Activated naive CD4-positive, alpha-beta T cell treated with anti-CD3 and anti-CD28 coated beads, Interleukin-2, amount 10 ng/mL, durations not matched to agents 7 days and 5 days (primary cell): ENCODE measurements at regions not wholly inside any gene's neighbourhood (a gene's known extent, or its start where the extent isn't known, plus 50 kb on each side); places are given as distances from the start of the nearest gene placed in this dataset.

Experiments
- CTCF ChIA-PET: fragments of 350-600 bp; sonication (Branson Sonifier 250); formaldehyde crosslinking; loops from one replicate; lab custom pipeline; 2021; ENCODE audit warnings: antibody characterized with exemption; lab: Charles Lee
- DNase-seq: peaks from one replicate; pipeline ENCODE4 v3.0.0-alpha.2; 2020
- H3K27ac Mint-ChIP-seq: one replicate; pipeline ENCODE4 v1.8.0; 2021; ENCODE audit warnings: mild to moderate bottlenecking, moderate library complexity, mixed read lengths
- H3K27me3 Mint-ChIP-seq: one replicate; pipeline ENCODE4 v1.8.0; 2021; ENCODE audit warnings: mild to moderate bottlenecking, mixed read lengths
- H3K36me3 Mint-ChIP-seq: one replicate; pipeline ENCODE4 v1.8.0; 2021; ENCODE audit warnings: mixed read lengths
- H3K4me1 Mint-ChIP-seq: one replicate; pipeline ENCODE4 v1.8.0; 2021; ENCODE audit warnings: mixed read lengths
- H3K4me3 Mint-ChIP-seq: one replicate; pipeline ENCODE4 v1.8.0; 2021; ENCODE audit warnings: mild to moderate bottlenecking, moderate library complexity, mixed read lengths
- H3K9me3 Mint-ChIP-seq: one replicate; pipeline ENCODE4 v1.8.0; 2021; ENCODE audit warnings: mixed read lengths

GRCh38 chr4:137468836-137469235, 63.5 kb downstream of the PCDH18 start:
- Mint-ChIP-seq H3K4me1 (no peaks in the 10 kb centered on the region), H3K9me3 (peaks cover 5% of the 10 kb centered on the region), H3K36me3 (no peaks in the 10 kb centered on the region), H3K4me3 (no peak overlapping the region), H3K27ac (no peak overlapping the region), H3K27me3 (no peaks in the 10 kb centered on the region)
- no peak for DNase-seq
- CTCF ChIA-PET, result no interaction called here

GRCh38 chr4:137467537-137467936, 64.8 kb downstream of the PCDH18 start:
- Mint-ChIP-seq H3K4me1 (no peaks in the 10 kb centered on the region), H3K9me3 (peaks cover 5% of the 10 kb centered on the region), H3K4me3 (no peak overlapping the region), H3K27me3 (no peaks in the 10 kb centered on the region), H3K36me3 (no peaks in the 10 kb centered on the region), H3K27ac (no peak overlapping the region)
- no peak for DNase-seq
- CTCF ChIA-PET, result no interaction called here

DNA sequence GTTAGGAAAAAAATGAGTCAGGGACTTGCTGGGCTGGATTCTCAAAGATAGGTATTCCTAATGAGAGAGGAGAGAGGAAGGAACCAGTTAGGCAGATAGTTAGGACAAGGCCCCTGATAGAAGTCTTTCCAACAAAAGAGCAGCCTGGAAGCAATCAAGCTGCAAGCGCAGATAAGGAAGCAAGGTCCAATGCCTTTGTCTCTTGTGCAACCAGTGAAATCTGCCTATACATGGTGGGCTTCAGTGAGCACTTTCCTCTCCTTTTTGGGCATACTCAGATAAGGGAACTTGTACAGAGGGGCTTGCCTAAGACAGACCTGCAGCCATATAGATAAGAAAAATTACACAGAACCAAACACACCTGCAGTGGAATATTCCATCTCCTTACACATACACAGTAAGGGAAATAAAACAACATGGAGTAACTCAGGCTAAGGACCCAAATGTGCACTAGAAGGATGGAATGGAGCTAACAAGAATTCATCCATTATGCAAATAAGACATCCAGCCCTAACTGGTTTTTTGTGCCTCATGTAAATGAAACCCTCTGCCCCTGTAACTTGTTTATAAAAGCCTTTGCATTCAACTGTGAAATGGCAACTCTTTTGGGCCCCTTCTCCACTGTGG, 68.8 kb downstream of the PCDH18 start:
- H3K36me3 Mint-ChIP-seq, result no peaks in the 10 kb centered on the region
- no peak overlapping the region for H3K4me3 Mint-ChIP-seq
- H3K27me3 Mint-ChIP-seq, result no peaks in the 10 kb centered on the region
- no peaks in the 10 kb centered on the region for H3K4me1 Mint-ChIP-seq
- peaks cover 7% of the 10 kb centered on the region for H3K9me3 Mint-ChIP-seq
- CTCF ChIA-PET, result no interaction called here
- no peak overlapping the region for H3K27ac Mint-ChIP-seq
- DNase-seq, result no peak

DNA sequence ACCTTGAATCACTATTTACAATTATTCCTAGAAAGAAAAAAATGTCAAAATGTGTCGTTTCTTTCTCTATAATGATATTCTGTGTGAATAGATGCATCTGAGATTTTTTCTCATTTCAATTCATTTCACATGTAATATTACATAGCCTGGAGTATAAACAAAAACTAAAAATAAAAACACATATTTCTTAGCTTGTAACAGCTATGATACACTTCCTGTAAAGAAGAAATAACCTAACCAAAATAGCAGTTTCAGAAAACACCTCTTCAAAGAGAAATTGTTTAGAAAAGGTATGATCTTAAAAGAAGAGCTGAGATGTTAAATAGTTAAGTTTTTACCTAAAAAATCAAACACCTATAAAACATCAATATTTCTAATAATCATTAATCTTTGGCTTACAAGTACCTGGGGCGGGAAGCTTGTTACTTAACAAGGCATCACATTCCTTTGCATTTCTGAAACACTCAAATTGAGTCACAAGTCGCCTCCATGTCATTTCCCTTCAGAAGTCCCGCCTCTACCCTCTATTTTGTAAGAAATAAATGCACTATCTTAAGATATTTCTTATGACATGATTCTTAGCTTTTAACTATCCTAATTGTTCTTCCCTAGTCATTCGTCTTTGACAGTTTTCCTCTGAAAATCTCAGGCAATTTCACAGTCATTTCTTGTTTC, 76.5 kb downstream of the PCDH18 start:
- Mint-ChIP-seq H3K9me3 (no peaks in the 10 kb centered on the region), H3K4me1 (no peaks in the 10 kb centered on the region), H3K27me3 (no peaks in the 10 kb centered on the region), H3K27ac (no peak overlapping the region), H3K36me3 (no peaks in the 10 kb centered on the region), H3K4me3 (no peak overlapping the region)
- DNase-seq, result no peak
- CTCF ChIA-PET, result no interaction called here

DNA sequence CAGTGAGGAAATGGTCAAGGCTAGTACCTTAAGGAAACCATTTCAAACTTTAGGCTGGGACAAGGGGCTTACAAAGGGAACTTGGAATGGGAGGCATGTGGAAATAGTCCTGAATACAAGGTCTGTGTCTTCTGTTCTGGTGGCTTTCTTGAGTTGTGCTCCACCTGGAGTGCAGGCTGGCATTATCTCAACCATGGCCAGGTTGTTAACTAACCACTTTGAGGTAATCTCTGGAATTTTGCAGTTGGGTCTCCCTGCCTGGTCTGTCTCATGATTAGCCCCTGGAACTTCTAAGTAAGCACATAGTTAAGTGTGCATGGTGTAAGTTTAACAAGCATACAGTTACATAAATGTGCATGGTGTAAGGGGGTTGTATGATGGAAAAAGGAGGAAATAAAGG, 77.5 kb downstream of the PCDH18 start:
- H3K27me3 Mint-ChIP-seq, result no peaks in the 10 kb centered on the region
- H3K27ac Mint-ChIP-seq, result no peak overlapping the region
- no peaks in the 10 kb centered on the region for H3K9me3 Mint-ChIP-seq
- H3K4me3 Mint-ChIP-seq, result no peak overlapping the region
- CTCF ChIA-PET, result no interaction called here
- DNase-seq, result no peak
- H3K36me3 Mint-ChIP-seq, result no peaks in the 10 kb centered on the region
- no peaks in the 10 kb centered on the region for H3K4me1 Mint-ChIP-seq

GRCh38 chr4:137452799-137453198, 79.5 kb downstream of the PCDH18 start:
- no peaks in the 10 kb centered on the region for H3K27me3 Mint-ChIP-seq
- H3K4me1 Mint-ChIP-seq, result no peaks in the 10 kb centered on the region
- H3K4me3 Mint-ChIP-seq, result no peak overlapping the region
- DNase-seq, result no peak
- H3K9me3 Mint-ChIP-seq, result no peaks in the 10 kb centered on the region
- CTCF ChIA-PET, result no interaction called here
- H3K36me3 Mint-ChIP-seq, result no peaks in the 10 kb centered on the region
- H3K27ac Mint-ChIP-seq, result no peak overlapping the region

DNA sequence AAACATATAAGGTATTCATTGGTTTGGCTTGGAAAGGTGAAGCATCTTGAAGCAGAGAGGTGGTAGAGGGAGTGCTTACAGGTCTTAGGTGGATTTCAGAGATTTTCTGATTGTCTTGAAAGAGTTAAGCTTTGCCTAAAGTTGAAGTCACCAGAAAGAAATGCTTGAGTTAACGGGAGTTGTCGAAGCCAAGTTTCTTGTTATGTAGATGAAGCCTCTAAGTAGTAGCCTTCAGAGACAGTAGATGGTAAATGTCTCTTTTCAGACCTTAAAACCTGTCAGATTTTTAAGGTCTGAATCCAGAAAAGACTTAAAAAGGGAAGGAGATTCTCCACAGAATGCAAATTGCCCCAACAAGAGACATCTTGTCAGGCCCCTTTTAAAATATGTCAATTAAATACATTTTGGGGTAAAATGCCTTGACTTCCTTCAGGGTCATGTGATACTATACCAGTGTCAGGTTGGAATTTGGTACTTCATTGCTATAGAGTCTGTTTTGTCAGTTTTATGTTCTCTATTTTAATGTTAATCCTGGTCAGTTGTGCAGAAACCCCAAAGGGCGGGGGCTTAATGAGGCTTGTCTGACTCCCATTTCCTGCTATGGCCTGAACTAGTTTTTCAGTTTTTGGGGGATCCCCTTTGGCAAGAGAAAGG, 81.0 kb downstream of the PCDH18 start:
- CTCF ChIA-PET, result no interaction called here
- Mint-ChIP-seq H3K27me3 (no peaks in the 10 kb centered on the region), H3K9me3 (no peaks in the 10 kb centered on the region), H3K4me3 (no peak overlapping the region), H3K4me1 (no peaks in the 10 kb centered on the region), H3K27ac (no peak overlapping the region), H3K36me3 (no peaks in the 10 kb centered on the region)
- no peak for DNase-seq

- Mint-ChIP-seq H3K27ac (no peak overlapping the region), H3K36me3 (no peaks in the 10 kb centered on the region), H3K4me1 (no peaks in the 10 kb centered on the region), H3K27me3 (no peaks in the 10 kb centered on the region), H3K9me3 (no peaks in the 10 kb centered on the region), H3K4me3 (no peak overlapping the region)
- CTCF ChIA-PET, result no interaction called here
- no peak for DNase-seq
Measured at GRCh38 chr4:137448402-137448801, 83.9 kb downstream of the PCDH18 start.

DNA sequence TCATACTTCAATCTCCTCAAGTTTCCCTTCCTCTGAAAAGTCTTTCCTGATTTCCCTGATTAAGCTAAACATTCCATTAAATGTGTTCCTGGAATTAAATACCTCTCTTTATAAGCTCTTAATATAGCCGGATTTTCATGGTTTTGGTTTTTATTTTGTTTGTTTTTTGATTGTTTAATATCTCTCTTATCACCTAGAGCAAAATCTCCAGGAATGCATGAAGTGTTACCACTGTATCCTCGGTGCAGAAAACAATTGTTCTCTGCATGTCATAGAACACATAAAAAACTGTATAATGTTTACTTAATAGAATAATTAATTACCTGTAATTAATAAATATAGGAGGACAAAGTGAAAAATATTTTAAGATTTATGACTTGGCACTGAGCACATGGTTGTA, 86.2 kb downstream of the PCDH18 start:
- H3K4me3 Mint-ChIP-seq, result no peak overlapping the region
- DNase-seq, result no peak
- H3K36me3 Mint-ChIP-seq, result no peaks in the 10 kb centered on the region
- H3K9me3 Mint-ChIP-seq, result no peaks in the 10 kb centered on the region
- no peaks in the 10 kb centered on the region for H3K4me1 Mint-ChIP-seq
- CTCF ChIA-PET, result no interaction called here
- H3K27me3 Mint-ChIP-seq, result no peaks in the 10 kb centered on the region
- H3K27ac Mint-ChIP-seq, result no peak overlapping the region

GRCh38 chr4:137443031-137443800, 89.1 kb downstream of the PCDH18 start:
- H3K27me3 Mint-ChIP-seq, result no peaks in the 10 kb centered on the region
- no peak for DNase-seq
- CTCF ChIA-PET, result no interaction called here
- H3K4me1 Mint-ChIP-seq, result no peaks in the 10 kb centered on the region
- H3K27ac Mint-ChIP-seq, result no peak overlapping the region
- H3K9me3 Mint-ChIP-seq, result no peaks in the 10 kb centered on the region
- no peaks in the 10 kb centered on the region for H3K36me3 Mint-ChIP-seq
- no peak overlapping the region for H3K4me3 Mint-ChIP-seq

- no peaks in the 10 kb centered on the region for H3K9me3 Mint-ChIP-seq
- H3K36me3 Mint-ChIP-seq, result no peaks in the 10 kb centered on the region
- CTCF ChIA-PET, result no interaction called here
- H3K27ac Mint-ChIP-seq, result no peak overlapping the region
- no peak for DNase-seq
- H3K27me3 Mint-ChIP-seq, result no peaks in the 10 kb centered on the region
- no peaks in the 10 kb centered on the region for H3K4me1 Mint-ChIP-seq
- H3K4me3 Mint-ChIP-seq, result no peak overlapping the region
Measured at GRCh38 chr4:137432446-137433311, 99.6 kb downstream of the PCDH18 start.

DNA sequence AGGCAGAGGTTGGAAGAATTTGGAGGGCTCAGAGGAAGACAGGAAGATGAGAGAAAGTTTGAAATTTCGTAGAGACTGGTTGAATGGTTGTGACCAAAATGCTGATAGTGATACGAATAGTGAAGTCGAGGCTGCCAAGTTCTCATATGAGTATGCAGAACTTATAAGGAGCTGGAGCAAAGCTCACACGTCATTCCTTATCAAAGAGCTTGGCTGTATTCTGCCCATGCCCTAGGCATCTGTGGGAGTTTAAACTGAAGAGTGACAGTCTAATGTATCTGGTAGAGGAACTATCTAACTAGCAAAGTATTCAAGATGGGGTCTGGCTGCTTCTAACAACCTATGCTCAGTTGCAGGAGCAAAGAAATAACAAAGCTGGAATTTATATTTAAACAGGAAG, 102.1 kb downstream of the PCDH18 start:
- Mint-ChIP-seq H3K4me3 (no peak overlapping the region), H3K9me3 (peaks cover 6% of the 10 kb centered on the region), H3K4me1 (no peaks in the 10 kb centered on the region), H3K27me3 (no peaks in the 10 kb centered on the region), H3K27ac (no peak overlapping the region), H3K36me3 (no peaks in the 10 kb centered on the region)
- DNase-seq, result no peak
- CTCF ChIA-PET, result interaction anchor here (0.7 kb wide), 1 partner anchor 735 kb away, joined by 3 read pairs; no protein-coding TSS in a partner anchor

DNA sequence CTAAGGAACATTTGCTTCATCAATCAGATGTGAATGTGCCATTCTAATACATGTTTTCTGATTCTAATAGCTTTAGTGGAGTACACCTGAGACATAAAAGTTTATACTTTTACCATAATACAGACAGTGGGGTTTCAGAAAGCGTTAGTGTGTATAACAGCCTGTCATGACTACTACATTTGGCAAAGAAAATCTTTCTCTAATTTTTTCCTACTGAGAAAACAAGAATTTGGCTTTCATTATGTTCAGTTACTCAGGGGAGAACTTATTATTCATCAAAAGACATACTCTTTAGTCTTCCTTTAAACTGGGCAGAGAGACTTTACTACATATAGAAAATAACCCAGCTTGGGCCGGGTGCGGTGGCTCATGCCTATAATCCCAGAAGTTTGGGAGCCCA, 104.9 kb downstream of the PCDH18 start:
- Mint-ChIP-seq H3K27me3 (no peaks in the 10 kb centered on the region), H3K9me3 (peaks cover 9% of the 10 kb centered on the region), H3K27ac (no peak overlapping the region), H3K36me3 (no peaks in the 10 kb centered on the region), H3K4me3 (no peak overlapping the region), H3K4me1 (no peaks in the 10 kb centered on the region)
- CTCF ChIA-PET, result no interaction called here
- DNase-seq, result no peak

- H3K4me1 Mint-ChIP-seq, result no peaks in the 10 kb centered on the region
- no peak for DNase-seq
- peaks cover 11% of the 10 kb centered on the region for H3K9me3 Mint-ChIP-seq
- H3K36me3 Mint-ChIP-seq, result no peaks in the 10 kb centered on the region
- H3K27me3 Mint-ChIP-seq, result no peaks in the 10 kb centered on the region
- no peak overlapping the region for H3K4me3 Mint-ChIP-seq
- CTCF ChIA-PET, result no interaction called here
- no peak overlapping the region for H3K27ac Mint-ChIP-seq
Measured at GRCh38 chr4:137425281-137425680, 107.0 kb downstream of the PCDH18 start.
